HG03378 (cell line): ENCODE measurements at regions not wholly inside any gene's neighbourhood (a gene's known extent, or its start where the extent isn't known, plus 50 kb on each side); places are given as distances from the start of the nearest gene placed in this dataset.

Experiments used
- ATAC-seq: cut with Tn5 transposase; IDR thresholded peaks from one replicate; pipeline ENCODE4 v1.9.1; 2021; ENCODE audit warnings: mild to moderate bottlenecking, moderate library complexity; ENCODE audit not compliant: unreplicated experiment

- no peak for ATAC-seq
These were observed 118.1 kb downstream of the ZNF621 start for GRCh38 chr3:40642812-40643211.

DNA sequence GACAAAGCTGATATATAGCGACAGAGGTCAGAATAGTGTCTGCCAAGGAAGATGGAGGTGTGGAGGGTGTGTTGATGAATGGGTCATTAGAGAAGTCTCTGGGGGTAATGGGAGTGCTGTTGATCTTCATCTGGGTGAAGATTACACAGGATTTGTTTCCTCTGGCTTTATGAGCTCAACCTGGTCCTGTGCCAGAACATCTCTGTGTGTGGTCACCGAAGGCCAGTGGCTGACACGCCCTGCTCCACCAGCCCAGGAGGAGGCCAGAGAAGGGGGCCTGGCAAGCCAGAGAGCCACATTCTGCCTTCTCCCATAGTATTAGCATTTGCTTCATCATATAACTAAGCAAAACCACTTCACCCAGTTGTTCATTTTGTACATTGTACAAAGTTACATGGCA lies 121.1 kb downstream of the ZNF621 start:
- ATAC-seq: no peak

DNA sequence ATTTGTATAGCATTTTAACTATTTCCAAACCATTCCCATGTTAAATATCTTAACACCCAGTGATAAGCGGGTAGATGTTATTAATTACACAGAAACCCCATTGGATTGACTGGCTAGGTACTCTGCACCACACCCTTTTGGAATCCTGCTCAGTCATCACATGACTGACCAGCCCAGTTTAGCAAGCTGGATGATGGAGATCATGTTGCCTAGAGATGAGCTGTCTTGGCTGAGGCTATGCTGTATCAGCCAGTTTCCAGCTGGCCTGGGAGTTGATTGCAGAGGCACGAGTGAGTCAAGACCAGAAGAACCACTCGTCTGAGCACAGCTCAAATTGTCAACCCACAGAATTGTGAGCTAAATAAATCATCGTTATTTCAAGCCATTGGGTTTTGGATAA lies 124.6 kb downstream of the ZNF621 start:
- no peak for ATAC-seq

GRCh38 chr3:40652072-40652471 lies 127.3 kb downstream of the ZNF621 start:
- no peak for ATAC-seq

- ATAC-seq: no peak
These were observed 128.2 kb downstream of the ZNF621 start for GRCh38 chr3:40653001-40653400.

DNA sequence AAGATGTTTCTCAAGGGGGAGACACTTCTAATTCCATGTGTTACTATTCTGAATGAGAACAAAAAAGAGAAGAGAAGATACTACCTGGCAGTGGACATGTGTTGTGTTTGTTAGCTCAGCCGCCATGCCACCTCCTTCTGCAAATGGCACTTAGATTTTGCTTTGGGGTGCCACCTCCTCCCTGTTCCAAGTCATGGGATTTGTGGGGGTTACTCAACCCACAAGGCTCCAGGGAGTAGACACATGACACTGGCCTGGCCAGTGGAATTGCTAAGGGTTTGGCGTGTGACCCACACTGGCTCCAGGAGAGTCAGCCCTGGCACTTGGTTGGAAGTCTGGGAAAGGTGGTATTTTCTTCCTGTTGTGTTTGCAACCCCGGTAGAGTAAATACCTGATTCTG lies 129.1 kb downstream of the ZNF621 start:
- no peak for ATAC-seq

- ATAC-seq: no peak
These were observed 130.8 kb downstream of the ZNF621 start for GRCh38 chr3:40655551-40655950.

DNA sequence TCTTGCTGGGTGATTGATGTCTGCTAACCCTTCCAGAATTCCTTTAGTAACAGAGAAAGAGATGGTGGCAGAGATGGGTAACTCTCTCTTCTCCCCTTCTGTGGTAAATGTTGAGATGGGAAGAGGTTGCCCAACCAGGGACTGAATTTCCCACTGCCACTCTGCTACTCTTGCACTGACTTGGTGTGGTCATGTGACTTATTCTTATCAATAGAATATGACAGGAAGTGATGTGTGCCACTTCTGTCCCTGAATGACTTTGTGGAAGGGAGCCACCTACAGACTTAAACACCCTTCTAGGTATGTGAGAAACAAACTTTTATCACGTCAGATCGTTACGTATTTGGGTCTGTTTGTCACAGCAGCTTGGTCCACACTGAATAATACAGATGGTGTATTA lies 132.9 kb downstream of the ZNF621 start:
- no peak for ATAC-seq

DNA sequence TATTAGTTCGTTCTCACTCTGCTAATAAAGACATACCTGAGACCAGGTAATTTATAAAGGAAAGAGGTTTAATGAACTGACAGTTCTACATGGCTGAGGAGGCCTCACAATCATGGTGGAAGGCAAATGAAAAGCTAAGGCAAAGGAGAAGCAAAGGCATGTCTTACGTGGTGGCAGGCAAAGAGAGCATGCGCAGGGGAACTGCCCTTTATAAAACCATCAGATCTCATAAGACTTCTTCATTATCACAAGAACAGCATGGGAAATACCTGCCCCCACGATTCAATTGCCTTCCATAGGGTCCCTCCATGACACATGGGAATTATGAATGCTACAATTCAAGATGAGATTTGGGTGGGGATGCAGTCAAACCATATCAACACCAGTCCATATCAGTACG lies 133.5 kb downstream of the ZNF621 start:
- ATAC-seq: no peak

- ATAC-seq: no peak
These were observed 135.8 kb downstream of the ZNF621 start for GRCh38 chr3:40660554-40660953.

DNA sequence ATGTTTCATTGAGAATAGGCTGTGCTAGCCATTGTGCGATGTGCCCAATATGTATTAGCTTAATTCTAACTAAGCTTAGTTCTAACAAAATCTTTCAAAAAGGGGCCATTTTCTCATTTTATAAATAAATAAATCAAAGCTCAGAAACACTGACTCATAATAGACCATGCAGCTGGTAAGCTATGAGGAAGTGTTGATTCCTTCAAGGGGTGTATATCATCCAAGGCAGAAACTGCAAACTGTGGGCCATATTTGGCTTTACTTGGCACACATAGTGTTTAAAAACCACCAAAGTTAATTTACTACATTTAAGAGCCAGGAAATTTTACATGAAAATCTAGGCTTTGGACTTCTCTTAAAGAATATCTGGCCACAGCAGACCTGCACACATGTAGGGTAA lies 136.5 kb downstream of the ZNF621 start:
- no peak for ATAC-seq

GRCh38 chr3:40663280-40663679 lies 138.5 kb downstream of the ZNF621 start:
- ATAC-seq: no peak

GRCh38 chr3:40669176-40669575 lies 144.4 kb downstream of the ZNF621 start:
- ATAC-seq: no peak

DNA sequence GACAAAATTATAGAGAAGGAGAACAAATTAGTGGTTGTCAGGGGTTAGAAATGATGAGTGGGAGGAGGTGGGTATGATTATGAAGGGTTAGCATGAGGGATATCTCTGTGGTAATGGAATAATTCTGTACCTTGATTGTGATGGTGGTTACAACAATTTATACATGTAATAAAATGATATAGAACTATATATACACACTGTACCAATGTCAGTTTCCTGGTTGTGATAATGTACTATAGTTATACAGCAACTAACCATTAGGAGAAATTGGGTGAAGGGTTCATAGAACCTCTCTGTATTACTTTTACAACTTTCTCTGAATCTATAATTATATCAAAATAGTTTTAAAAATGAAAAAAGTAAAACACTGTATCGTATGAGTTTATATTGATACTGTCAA lies 148.1 kb downstream of the ZNF621 start:
- ATAC-seq: no peak

- ATAC-seq: no peak
These were observed 152.6 kb downstream of the ZNF621 start for GRCh38 chr3:40677321-40677720.

DNA sequence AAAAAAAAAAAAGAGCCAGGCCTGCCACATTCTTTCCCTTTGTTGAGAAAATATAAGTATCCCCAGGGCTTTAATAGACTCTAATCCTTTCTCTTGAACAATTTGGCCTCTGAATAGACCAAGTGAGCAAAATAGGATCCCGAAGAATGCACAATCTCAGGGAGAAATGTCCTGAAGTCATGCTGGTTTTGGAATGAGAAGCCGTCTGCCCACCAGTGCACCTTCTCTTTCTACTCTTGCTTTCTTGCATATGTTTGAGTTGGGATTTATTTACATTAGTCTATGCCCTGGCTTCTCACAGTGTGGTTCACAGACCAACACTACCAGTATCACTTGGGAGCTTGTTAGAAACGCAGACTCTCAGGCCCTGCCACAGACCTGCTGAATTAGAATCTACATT lies 153.0 kb downstream of the ZNF621 start:
- ATAC-seq: no peak

- no peak for ATAC-seq
These were observed 154.5 kb downstream of the ZNF621 start for GRCh38 chr3:40679290-40679689.

- ATAC-seq: no peak
These were observed 156.2 kb downstream of the ZNF621 start for GRCh38 chr3:40680685-40681657.

- ATAC-seq: no peak
These were observed 156.9 kb downstream of the ZNF621 start for GRCh38 chr3:40681658-40682055.

- no peak for ATAC-seq
These were observed 165.1 kb downstream of the ZNF621 start for GRCh38 chr3:40689837-40690236.

- ATAC-seq: no peak
These were observed 166.1 kb downstream of the ZNF621 start for GRCh38 chr3:40690749-40691451.

GRCh38 chr3:40691452-40691861 lies 166.7 kb downstream of the ZNF621 start:
- ATAC-seq: no peak
